Activated effector memory CD4-positive, alpha-beta T cell treated with Interleukin-2 at 50 U/mL for 16 hours (primary cell): ENCODE measurements at regions not wholly inside any gene's neighbourhood (a gene's known extent, or its start where the extent isn't known, plus 50 kb on each side); places are given as distances from the start of the nearest gene placed in this dataset.

Source experiments
- DNase-seq: peaks from one replicate; pipeline ENCODE4 v3.0.0-alpha.2; 2020

DNA sequence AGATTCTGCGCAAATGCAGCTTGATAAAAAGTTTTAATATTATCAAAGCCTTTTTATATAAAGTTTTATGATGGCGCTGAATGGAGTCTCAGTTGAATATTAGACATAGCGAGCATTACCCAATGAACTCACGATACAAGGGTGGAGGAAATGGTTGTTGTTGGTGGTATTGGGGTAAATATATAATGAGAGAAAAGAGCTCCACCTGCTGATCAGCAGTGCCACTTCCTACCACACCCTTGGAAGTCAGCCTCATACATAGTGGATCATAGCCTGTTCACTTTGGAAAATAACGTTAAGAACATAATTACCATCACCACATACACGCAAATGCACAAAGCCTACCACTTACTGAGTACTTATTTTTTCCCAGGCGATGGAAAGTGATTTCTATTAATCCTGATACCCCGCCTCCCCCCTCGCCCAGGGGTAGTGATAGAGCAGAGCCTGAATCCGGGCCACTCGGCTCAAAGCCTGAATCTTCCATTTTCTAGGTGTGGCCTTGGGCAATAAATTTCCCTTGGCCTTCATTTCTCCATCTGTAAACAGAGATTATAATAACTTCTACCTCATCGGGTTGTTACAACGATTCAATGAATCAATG lies 358.3 kb downstream of the KLF5 start:
- no peak for DNase-seq

DNA sequence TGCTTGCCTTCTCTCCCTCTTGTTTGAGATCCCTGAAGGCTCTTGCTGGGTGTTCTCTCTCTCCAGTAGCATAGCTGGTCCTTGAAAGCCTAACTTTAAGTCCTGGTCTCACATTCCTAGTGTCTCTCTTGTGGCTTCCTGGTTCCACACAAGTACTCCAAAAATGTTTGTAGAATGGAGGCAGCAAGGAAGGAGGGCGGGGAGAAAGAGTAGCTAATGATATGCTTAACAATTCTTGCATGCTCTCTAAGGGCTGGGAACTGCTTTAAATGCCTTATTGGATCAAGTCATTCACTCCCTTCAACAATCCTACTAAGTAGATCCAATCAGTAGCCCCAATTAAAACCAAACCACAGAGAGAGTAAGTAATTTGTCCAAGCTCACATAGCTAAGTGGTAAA lies 357.3 kb downstream of the KLF5 start:
- no peak for DNase-seq

DNA sequence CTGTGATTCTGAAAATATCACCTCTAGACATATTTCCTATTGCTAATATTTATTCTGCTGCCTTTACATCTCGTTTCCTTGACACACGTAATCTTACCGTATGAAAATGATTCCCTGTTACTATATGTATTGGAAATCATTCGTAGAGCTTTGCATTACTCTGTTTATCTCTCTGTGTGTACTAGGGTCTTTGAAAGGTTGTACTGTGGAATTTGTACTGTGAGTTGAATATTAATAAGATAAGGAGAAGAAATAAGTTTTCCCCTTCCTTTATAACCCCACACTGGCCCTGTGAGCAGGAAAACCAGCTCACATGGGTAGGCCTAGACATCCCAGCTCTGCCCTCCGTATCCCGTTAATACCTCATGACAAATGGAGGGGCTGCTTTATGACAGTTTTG lies 354.9 kb downstream of the KLF5 start:
- no peak for DNase-seq

DNA sequence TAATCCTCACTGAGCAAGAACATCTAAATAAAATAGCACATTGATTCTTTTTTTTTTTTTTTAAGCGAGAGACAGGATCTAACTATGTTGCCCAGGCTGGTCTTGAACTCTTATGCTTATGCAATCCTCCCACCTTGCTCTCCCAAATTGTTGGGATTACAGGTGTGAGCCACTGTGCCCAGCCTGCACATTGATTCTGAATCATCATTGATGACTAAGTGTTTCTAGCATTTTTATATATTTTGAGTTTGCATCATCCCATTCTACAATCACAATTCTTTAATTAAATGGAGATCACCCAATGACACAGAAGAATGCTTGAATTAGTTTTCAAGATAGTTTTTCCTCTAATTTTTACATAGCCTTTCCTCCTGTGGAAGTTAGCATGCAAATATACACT lies 354.1 kb downstream of the KLF5 start:
- no peak for DNase-seq

DNA sequence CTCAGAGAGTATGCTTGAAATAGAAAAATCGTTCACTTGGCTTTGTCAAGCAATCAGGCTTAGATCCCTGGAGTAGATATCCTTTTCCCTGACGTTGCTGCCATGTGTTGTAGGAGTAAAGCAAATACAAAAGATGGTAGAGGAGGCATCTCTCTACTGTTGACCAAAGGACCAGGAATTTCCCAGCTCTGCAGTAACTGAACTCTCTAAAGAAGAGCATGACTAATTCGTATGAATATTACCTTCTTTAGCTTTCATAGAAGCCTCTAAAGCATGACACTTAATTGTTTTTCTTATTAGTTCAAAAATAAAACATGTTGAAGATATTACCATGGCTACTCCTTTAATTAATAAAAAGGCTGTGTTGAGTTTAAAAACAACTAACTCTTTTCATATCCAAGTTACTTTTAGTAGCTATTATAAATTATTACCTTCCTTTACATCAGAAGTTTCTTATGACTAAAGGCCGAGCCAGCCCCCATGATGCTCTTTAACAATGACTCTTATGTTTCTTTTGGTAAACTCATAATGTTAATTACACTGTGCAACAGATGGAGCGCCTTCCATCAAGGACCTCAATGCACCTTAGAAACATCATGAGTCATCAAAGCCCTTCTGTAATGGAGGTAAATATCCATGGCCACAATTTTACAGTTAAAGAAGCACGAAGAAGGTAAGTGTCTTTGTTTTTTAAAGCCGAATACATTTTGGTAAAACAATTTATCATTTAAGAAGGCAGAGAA lies 352.4 kb downstream of the KLF5 start:
- no peak for DNase-seq

DNA sequence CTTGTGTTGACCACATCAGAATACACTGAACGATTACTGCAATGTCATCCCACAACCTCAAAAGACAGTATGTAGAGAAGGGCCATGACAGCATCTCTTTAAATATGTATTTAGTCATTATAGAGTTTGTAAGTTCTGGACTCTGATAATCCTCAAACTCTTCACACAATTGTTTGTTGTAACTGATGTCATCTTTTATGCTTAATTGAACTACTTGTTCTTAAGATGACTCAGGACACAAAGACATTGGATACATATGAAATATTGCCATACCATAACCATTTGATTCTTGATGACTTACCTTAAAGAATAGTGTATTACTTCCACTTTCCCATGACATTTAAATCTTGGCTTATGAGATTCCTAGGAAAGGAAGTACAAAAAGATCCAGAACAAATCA lies 347.6 kb downstream of the KLF5 start:
- no peak for DNase-seq

DNA sequence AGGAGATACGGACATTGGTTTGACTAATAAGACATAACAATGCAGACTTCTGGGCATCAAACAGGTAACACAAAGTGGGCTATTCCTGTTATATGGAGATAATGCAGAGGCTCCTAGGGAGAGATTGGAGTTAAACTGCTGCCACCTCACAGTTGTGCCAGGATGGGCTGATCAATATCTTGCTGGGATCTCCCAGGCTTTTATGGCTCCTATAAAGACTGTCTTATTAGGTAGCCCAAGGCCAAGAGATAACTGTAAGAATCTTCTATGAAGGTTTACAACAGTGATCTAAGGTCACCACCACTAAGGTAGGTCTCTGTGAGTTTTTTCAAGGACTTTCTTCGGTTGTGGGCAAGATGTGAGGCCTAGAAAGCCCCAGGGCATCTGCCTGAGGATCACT lies 345.8 kb downstream of the KLF5 start:
- DNase-seq = no peak

DNA sequence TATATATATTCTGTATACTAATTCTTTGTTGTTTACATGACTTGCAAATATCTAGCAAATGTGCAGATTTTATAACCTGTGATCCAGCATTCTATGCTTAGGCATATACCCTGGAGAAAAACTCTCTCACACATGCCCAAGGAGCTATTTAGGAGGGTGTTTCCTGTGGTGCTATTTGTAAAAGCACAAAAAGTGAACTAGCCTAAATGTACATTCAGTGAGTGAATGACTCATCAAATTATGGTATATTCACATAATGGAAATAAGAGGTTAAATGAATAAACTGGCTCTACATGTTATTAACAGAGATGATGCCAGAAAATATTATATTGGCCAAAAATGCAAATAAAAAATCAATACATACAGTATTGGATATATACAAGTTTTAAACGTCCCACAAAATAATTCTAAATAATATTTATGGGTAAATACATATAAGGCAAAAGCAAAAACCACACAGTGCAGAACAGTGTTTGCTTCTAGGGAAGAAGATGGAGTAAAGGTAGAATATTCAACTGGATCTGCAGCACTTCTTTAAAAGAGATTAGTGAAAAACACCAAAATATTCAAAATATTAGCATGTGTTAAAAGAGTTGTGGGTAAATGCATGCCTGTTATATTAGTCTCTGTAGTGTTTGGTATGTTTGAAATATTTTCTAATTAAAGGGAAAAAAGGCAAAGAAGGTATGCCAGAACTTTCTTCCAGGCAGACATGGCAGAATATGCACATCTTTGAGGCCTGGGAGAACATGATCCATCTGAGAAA lies 344.7 kb downstream of the KLF5 start:
- DNase-seq = no peak

DNA sequence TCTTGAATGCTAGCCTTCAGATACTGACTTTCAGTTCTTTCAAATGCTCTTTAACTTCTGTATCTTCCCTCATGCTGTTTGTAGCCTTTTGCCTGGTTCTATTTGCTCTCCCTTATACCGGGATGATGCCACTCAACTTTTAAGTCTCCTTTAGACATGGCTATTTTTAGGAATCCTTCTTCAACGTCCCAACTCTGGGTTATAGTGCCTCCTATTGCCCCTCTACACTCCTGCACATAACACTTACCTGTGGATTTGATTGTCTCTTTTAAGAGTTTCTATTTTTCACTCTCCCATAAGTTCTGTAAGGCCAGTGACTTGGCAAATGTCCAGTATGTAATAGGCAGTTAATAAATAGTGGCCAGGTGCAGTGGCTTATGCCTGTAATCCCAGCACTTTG lies 343.0 kb downstream of the KLF5 start:
- DNase-seq = no peak

DNA sequence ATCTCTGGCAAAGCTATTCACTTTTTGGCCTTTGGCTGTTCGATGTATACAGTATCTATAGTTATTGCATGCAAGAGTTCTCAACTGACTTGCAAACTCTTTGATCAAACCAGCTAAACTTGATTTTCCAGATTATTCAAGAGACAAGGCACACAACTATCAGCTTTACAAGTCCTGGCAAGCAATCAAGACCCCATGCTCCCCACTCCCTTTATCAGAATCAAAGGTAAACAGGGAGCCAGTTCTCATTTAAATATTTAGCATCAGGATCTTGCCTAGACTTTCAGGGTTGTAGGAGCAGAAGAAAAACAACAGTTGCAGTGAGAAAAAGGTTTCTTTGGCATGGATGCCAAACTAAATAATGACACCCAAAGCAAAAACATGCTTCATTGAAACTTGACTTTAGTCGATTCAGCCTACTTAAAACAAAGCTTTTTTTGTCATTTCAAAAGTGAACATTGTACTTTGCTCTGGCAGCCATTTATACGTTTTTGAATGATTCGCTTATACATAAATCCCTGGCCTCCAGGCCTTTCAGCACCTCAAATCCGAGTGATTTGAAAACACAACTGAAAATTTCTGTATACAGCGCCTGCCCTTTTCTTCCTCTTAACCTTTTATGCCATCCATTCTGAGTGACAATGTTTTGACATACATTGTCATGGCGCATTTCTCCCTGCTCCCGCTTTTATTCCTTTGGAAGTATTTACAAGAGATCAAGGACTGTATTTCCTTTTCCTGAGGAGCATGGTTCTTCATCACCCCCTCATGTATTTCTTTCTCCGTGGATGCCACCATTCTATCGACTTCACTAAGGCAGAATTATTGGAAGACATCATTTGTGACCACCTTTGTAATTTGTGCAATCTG lies 340.8 kb downstream of the KLF5 start:
- DNase-seq = no peak

DNA sequence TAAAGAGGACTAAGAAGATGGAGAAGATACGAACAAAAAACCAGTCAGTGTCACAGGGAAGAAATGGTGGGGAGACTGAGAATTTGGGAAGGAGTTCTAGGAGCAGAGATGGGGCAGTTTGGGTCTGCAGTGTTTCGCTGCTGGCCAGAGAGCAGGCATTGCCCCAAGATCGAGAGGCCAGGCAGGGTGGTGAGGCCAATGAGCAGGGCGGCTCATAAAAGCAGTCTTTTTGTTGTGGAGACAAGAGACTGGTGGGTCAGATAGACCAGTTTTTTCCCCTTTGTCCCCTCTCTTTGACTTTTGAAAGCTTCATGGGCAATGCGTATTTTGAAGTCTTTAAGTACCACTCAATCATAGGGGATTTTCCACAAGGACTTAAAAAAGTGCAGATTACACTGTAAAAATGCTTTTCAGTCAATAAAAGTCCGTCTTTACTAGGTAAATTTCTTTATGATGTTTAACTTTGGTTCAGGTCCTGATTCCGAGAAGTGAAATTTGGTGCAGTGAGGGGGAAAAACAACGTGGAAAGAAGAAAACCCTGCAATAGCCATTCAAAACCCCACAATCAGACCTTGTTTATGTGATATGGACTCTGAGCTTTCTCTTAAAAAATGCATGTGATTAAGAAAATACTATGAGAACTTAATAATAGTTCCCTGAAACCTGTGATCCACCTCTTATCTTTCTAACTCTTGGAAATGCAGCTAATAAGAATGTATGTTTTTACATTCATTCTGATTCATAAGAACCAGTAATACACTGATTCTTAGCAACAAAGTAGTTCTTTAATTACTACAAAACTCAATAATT lies 338.9 kb downstream of the KLF5 start:
- DNase-seq = no peak

DNA sequence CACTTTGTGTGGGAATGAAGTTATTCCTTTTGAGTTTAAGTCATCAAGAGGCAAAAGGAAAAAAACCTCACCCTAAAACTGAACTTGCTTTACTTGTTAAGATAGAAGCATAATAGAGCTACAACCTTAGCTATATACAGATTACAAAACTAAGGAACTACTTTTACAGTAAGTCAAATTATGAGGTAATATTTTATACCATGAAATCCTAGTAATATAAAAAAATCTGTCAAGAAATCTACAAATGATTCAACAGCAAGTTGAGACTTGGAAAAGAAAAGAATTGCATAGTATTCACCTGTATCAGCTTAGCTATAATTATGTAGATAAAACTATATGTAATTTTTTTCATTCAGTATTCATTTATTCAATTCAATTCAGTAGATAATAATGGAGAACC lies 335.3 kb downstream of the KLF5 start:
- no peak for DNase-seq

DNA sequence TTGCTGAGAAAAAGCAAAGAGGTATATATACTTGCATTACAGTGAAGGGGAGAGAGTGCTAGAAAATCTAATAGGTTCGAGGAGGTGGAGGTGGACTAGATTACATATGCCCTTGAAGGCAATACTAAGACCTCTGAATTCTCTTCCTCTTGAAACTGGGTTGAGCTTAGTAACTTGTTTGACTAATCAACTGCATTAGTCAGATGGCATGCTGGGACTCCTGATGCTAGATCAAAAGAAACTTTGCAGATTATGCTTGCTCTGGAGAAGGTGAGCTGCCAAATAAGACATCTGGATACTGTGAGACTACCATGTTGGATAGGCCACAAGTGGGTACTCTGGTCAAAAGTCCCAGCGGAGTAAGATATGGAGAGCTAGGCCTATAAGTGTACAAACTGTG lies 331.3 kb downstream of the KLF5 start:
- DNase-seq = no peak

DNA sequence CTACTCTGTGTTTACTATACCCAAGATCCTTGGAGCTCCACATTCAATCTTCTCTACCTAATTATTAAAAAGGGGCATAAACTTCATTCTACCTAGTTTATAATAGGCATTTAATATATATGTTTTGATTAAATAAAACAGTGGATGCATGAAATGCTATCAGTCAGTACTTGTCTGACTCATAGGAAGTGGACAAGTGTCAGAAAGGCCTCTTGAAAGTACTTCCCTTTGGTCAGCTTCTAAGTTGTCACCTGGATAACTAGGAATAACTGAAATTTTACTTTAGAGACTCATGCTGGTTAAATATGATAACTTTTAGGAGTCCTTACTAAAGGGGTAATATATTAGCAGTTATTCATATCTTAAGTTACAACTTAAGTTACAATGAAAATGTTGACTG lies 329.8 kb downstream of the KLF5 start:
- DNase-seq = no peak

DNA sequence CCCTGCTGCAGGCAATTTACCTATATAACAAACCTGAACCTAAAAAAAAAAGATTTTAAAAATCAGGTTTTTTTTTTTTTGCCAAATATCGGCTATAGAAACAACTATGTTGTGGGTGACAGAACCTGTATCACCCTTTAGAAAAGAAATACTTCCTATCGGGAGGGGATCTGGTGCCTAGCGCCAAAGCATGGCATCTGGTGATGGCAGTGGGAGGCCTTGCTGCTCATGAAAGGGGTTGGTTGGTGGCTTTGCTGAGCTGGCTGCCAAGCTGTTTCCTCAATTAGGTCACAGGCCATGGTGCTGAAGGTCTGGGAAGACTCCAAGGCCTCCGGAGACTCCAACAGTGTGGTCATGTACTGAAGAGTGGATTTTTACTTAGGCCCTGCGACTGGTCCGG lies 328.5 kb downstream of the KLF5 start:
- DNase-seq = no peak

DNA sequence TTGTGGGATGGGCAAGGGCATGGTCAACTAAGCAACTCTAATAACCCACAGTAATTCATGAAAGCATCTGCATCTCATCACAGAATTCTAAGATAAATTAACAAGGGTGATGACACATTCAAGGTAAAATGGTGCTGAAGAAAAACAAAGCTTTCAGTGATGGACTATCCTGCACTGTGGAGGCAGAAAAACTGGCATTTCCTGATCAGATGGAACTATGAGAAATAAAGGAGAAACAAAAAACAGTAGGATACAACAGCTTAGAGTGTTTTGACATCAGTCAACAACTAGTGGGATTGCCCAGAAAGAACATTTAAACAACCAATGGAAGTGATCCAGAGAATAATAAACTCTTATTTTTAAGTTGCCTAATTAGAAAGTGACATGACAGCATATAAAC lies 327.0 kb downstream of the KLF5 start:
- no peak for DNase-seq

DNA sequence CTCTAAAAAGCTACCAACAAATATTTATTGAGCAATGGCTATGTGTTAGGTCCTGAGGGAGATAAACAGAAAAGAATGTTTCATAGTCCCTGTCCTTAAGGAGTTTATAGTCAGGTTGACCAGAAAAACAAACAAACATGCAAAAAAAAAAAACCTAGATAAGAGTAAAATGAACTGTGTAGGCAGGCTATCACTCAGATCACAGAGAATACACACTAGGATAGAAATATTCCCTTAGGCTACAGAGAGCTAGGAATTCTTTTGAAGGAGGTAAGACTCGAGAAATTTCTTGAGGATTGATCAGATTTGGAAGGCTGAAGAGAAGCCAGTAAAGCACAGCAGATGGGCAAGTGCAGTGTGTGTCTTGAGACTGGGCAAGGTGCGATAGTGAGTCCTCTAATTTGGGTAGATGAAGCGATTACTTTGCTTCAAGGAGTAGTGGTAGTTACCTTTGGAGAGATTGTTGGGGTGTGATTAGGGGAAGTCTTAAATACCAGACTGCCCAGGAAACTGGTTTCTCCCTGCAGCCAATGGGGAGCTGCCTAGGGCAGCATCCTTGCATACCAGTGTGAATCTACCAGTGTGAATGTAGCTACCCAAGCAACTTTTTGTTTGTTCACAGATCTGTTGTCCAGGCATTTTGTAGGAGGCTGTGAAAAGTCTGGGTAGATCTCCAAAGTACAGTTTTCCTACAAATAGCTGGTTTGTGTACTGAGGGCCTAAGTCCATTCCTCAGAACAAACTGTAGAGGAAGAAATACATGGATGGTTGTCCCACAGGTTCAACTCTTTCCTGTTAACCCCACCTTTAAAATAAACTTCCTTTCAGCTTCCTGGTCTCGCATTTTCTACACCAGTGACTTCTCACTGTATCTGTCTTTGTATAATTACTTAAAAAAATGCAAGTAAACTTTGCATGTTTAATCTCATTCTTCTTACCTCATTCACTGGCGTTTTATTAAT lies 314.1 kb downstream of the KLF5 start:
- DNase-seq = no peak

DNA sequence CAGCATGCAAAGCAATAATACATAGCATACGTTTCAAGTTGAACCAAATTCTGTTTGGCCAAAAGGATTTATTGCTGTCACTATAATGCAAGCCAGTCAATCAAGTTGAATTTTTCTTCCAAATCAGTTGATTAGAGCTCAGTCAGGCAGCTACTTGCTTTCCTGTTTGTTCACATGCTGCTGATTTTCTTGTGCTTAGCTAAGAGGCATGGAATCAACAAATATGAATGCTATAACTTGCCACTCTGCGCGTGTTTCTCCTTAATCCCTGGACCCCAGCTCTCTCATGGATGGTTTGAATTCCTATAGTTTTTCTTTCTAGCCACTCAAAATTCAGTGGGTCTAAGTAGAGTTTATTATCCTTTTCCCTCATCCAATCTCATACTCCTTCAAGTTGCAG lies 311.3 kb downstream of the KLF5 start:
- DNase-seq = no peak

DNA sequence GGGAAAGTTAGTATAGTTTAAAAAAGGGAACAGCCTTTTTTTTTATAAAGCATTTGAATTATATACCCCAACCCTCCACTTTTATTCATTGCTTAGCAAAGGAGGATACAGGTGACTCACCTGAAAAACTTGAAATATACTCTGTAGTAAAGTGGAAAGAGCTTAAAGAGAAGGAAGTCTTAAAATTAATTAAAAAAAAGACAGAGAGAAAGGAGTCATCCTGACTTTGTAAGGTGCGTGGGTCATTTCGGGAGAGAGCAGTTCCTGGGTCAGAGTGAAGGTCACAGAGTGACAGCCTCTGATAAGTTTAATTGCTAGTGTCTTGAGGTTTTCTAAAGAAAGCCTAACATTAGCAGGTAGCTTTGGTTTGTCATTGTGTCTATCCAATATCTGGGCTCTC lies 310.3 kb downstream of the KLF5 start:
- DNase-seq = no peak

DNA sequence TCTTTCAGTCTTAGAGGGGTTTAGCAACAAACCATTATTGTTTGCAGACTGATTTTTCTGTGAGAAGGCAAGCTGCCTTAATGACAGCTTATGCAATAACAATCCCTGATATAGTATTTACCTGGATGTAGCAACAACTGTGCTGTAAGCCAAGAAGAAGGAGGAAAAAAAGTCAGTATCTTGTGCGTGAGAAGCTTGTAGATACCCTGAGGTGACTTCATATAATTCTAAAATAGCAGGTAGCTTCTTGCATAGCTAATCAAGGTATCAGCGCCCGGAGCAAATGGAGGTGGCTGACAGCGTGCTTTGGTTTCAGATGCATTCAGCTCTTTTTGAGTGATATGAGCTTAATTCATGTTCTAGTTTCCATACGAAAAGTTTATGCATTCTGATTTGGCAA lies 309.8 kb downstream of the KLF5 start:
- DNase-seq = no peak

DNA sequence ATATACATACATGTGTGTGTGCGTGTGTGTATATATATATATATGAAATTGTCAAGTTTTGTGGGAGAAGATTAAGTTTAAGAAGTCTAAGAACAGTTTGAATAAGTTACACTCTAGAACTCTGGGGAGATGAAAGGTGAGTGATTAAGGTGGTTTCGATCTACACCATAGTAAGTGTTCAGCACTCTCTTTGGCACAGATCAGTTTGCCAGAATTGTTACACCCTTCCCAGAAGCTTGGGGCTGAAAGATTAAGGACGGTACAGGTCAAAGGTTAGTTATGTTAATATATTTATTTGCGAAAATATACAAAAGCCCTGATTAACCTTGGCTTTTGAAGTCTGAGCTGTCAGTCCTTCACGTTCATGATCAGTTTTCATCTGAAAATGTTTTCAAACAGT lies 309.1 kb downstream of the KLF5 start:
- DNase-seq = no peak
